ENCODE measurements at regions not wholly inside any gene's neighbourhood (a gene's known extent, or its start where the extent isn't known, plus 50 kb on each side); places are given as distances from the start of the nearest gene placed in this dataset.

DNA sequence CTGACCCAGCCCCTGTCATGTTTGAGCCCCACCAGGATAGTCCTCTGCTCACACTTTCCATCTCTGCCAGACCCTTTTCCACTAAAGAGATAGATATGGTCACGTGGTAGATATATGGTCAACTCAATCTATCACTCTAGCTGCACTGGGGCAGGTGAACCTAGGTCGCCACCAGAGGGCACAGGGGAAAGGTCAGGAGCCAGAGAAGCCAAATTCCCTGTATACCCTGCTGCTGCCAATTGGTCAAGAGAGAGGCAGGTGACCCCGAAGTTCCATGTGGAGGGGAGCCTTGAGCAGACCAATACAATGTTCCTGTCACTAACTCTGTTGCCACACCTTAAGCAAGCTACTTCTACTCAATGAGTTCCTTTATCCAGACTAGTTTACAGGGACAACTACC is 101.1 kb upstream of the GALNT18 start:
- TF ChIP-seq, protein P1, sequence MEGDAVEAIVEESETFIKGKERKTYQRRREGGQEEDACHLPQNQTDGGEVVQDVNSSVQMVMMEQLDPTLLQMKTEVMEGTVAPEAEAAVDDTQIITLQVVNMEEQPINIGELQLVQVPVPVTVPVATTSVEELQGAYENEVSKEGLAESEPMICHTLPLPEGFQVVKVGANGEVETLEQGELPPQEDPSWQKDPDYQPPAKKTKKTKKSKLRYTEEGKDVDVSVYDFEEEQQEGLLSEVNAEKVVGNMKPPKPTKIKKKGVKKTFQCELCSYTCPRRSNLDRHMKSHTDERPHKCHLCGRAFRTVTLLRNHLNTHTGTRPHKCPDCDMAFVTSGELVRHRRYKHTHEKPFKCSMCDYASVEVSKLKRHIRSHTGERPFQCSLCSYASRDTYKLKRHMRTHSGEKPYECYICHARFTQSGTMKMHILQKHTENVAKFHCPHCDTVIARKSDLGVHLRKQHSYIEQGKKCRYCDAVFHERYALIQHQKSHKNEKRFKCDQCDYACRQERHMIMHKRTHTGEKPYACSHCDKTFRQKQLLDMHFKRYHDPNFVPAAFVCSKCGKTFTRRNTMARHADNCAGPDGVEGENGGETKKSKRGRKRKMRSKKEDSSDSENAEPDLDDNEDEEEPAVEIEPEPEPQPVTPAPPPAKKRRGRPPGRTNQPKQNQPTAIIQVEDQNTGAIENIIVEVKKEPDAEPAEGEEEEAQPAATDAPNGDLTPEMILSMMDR (conservative IDR thresholded peaks at IDR 0.05; ENCODE audit: low read depth, low read length), result no peak
- no peak for TF ChIP-seq EZH2 (IDR thresholded peaks at IDR 0.05; ENCODE audit: low read length, unreplicated experiment)
- TF ChIP-seq EZH2phosphoT487 (IDR thresholded peaks at IDR 0.05; ENCODE audit: borderline replicate concordance, low read length), result no peak
